Right lobe of liver (tissue), 4 donors: ENCODE measurements at regions not wholly inside any gene's neighbourhood (a gene's known extent, or its start where the extent isn't known, plus 50 kb on each side); places are given as distances from the start of the nearest gene placed in this dataset.

Experiments
- POLR2A ChIP-seq: fragments of 450-650 bp; IDR thresholded peaks from one replicate; pipeline ENCODE4 v1.6.1; 2017; ENCODE audit warnings: antibody characterized with exemption, mild to moderate bottlenecking
- TF ChIP-seq, protein P1 (sequence below), 4 donors: fragments of 200-600 bp in 3 of 4; fragments of 450-650 bp in 1 of 4; IDR thresholded peaks; one replicate each; pipeline versions ENCODE4 v1.5.1 to v1.8.0; 2016 to 2022; ENCODE audit warnings: antibody characterized with exemption in 4 of 4, mild to moderate bottlenecking in 2 of 4
- donor health status: DM: no; HTN: no; CAD: no.
- donor health status: DM: no; HTN: no; CAD: no.
- donor health status: DM: no; HTN: yes; CAD: no.

DNA sequence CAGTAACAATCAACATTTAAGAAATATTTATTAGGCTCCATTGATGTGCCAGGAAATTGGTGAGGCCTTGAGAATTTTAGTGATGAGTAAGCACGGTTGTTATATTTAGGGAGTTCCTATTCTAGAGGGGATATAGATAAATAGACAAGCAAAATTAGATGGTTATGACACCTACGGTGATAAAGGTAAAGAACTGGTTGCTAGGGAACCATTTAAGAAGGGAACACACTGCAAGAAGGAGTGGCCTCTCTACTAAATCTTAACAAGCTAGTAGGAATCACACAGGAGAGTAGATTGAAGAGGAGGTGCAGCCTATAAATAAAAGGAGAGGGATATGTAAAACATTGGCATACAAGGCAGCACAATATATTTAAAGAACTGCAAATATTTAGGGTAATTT is 155.2 kb downstream of the LRIG3 start:
- TF ChIP-seq, protein P1, sequence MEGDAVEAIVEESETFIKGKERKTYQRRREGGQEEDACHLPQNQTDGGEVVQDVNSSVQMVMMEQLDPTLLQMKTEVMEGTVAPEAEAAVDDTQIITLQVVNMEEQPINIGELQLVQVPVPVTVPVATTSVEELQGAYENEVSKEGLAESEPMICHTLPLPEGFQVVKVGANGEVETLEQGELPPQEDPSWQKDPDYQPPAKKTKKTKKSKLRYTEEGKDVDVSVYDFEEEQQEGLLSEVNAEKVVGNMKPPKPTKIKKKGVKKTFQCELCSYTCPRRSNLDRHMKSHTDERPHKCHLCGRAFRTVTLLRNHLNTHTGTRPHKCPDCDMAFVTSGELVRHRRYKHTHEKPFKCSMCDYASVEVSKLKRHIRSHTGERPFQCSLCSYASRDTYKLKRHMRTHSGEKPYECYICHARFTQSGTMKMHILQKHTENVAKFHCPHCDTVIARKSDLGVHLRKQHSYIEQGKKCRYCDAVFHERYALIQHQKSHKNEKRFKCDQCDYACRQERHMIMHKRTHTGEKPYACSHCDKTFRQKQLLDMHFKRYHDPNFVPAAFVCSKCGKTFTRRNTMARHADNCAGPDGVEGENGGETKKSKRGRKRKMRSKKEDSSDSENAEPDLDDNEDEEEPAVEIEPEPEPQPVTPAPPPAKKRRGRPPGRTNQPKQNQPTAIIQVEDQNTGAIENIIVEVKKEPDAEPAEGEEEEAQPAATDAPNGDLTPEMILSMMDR (IDR thresholded peaks at IDR 0.05) = no peak
- TF ChIP-seq POLR2A = no peak
